Common myeloid progenitor, CD34-positive (primary cell): ENCODE measurements at regions not wholly inside any gene's neighbourhood (a gene's known extent, or its start where the extent isn't known, plus 50 kb on each side); places are given as distances from the start of the nearest gene placed in this dataset.
A peak's percentile ranks its signal among the peaks of the same experiment; 100 is the strongest.

Experiments used
- CTCF ChIA-PET: fragments of 350-600 bp; sonication (Branson Sonifier 250); formaldehyde crosslinking; loops from one replicate; lab custom pipeline; 2021; ENCODE audit warnings: antibody characterized with exemption; lab: Charles Lee
- POLR2A ChIA-PET: fragments of 350-600 bp; sonication (Branson Sonifier 250); formaldehyde crosslinking; loops from one replicate; lab custom pipeline; 2021; ENCODE audit warnings: antibody characterized with exemption; lab: Charles Lee
- DNase-seq, 3 donors: peaks; one replicate each; pipeline versions ENCODE4 v3.0.0 to v3.0.0-alpha.2; 2013
- H3K27ac ChIP-seq, 2 experiments: 1 replicate in 1 of 2; 2 replicates in 1 of 2; pipeline ENCODE4 v1.7.0; 2013; ENCODE audit warnings: inconsistent platforms in 2 of 2, low read length in 2 of 2, mild to moderate bottlenecking in 2 of 2, low read depth in 1 of 2, moderate library complexity in 1 of 2; ENCODE audit not compliant: severe bottlenecking in 2 of 2, insufficient read depth in 1 of 2, poor library complexity in 1 of 2
- H3K27me3 ChIP-seq, 5 experiments: replicated peaks in 2 of 5; 1 replicate in 3 of 5; 2 replicates in 2 of 5; pipeline versions ENCODE4 v1.6.1 to v1.7.0; 2013; ENCODE audit warnings: low read length in 4 of 5, mild to moderate bottlenecking in 2 of 5, moderate library complexity in 2 of 5, inconsistent platforms in 1 of 5; ENCODE audit not compliant: insufficient read depth in 5 of 5, control insufficient read depth in 4 of 5
- H3K36me3 ChIP-seq, 4 experiments: 1 replicate in 2 of 4; 2 replicates in 2 of 4; pipeline versions ENCODE4 v1.6.1 to v1.7.0; 2013; ENCODE audit warnings: low read length in 3 of 4, control low read depth in 1 of 4, mild to moderate bottlenecking in 1 of 4; ENCODE audit not compliant: control insufficient read depth in 4 of 4, insufficient read depth in 4 of 4
- H3K4me1 ChIP-seq, 4 experiments: 1 replicate in 3 of 4; 2 replicates in 1 of 4; pipeline versions ENCODE4 v1.6.1 to v1.7.1; 2013; ENCODE audit warnings: low read length in 3 of 4, mild to moderate bottlenecking in 3 of 4, control low read depth in 1 of 4, inconsistent platforms in 1 of 4, moderate library complexity in 1 of 4; ENCODE audit not compliant: control insufficient read depth in 4 of 4, insufficient read depth in 4 of 4; ENCODE audit errors: control extremely low read depth in 1 of 4
- H3K4me3 ChIP-seq, 7 experiments: 1 replicate in 4 of 7; 2 replicates in 3 of 7; pipeline versions ENCODE4 v1.5.1 to v1.7.0; 2013; ENCODE audit warnings: mild to moderate bottlenecking in 7 of 7, low read length in 6 of 7, moderate library complexity in 6 of 7, inconsistent platforms in 2 of 7, low read depth in 2 of 7, control low read depth in 1 of 7; ENCODE audit not compliant: insufficient read depth in 4 of 7, control insufficient read depth in 1 of 7; ENCODE audit errors: extremely low read depth in 1 of 7
- H3K9me3 ChIP-seq, 5 experiments: 1 replicate in 4 of 5; 2 replicates in 1 of 5; pipeline versions ENCODE4 v1.6.1 to v1.7.1; 2013; ENCODE audit warnings: low read length in 4 of 5, mild to moderate bottlenecking in 2 of 5, inconsistent platforms in 1 of 5, low read depth in 1 of 5, moderate library complexity in 1 of 5; ENCODE audit not compliant: control insufficient read depth in 4 of 5, insufficient read depth in 2 of 5; ENCODE audit errors: control extremely low read depth in 1 of 5
- WGBS: methylation state at CpG from one replicate; pipeline ENCODE4 v1.1.5; 2013; ENCODE audit not compliant: insufficient coverage; 5-methylcytosine and 5-hydroxymethylcytosine counted together

DNA sequence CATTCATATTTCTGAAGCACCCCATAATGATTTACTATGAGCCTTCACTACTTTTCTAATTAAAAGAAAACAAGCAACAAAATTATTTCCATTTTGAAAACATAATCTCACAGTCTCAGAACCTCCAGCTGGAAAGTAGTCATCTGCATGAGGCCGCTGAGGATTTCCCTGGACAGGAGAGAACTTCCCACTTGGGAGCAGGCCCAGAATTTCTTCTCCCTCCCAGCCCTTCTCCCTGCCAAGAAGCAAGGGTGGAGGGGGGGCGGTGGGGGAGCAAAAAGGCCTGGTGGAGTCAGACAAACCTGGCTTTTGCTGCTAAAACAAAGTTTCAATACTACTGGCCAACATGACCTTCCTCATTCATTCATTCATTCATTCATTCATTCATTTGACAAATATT is 167.3 kb downstream of the PJA1 start:
- H3K4me3 ChIP-seq, result no peak overlapping the region
- H3K27ac ChIP-seq, result no peak overlapping the region
- no peaks in the 10 kb centered on the region for H3K36me3 ChIP-seq
- peaks cover 0 to 15% (median 6%) of the 10 kb centered on the region in 4 experiments for H3K4me1 ChIP-seq
- no peak for DNase-seq
- peaks cover 0 to 3% (median 0%) of the 10 kb centered on the region in 5 experiments for H3K27me3 ChIP-seq
- POLR2A ChIA-PET, result no interaction called here
- WGBS, result 80% methylated on average over 1 of the region's 2 CpGs
- no peaks in the 10 kb centered on the region for H3K9me3 ChIP-seq
- CTCF ChIA-PET, result no interaction called here

GRCh38 chrX:68997511-68997910 is 167.7 kb downstream of the PJA1 start:
- ChIA-PET POLR2A (no interaction called here), CTCF (no interaction called here)
- Histone ChIP-seq H3K4me3 (no peak overlapping the region), H3K27me3 (peaks cover 0 to 3% (median 0%) of the 10 kb centered on the region in 5 experiments), H3K27ac (no peak overlapping the region), H3K36me3 (no peaks in the 10 kb centered on the region), H3K4me1 (peaks cover 0 to 15% (median 6%) of the 10 kb centered on the region in 4 experiments), H3K9me3 (no peaks in the 10 kb centered on the region)
- no peak for DNase-seq
- 81% methylated on average over 4 of the region's 4 CpGs for whole genome bisulfite sequencing

- H3K27ac ChIP-seq, result no peak overlapping the region
- CTCF ChIA-PET, result no interaction called here
- peaks cover 0 to 3% (median 0%) of the 10 kb centered on the region in 5 experiments for H3K27me3 ChIP-seq
- no peaks in the 10 kb centered on the region for H3K36me3 ChIP-seq
- H3K4me3 ChIP-seq, result no peak overlapping the region
- DNase-seq, result no peak
- no peaks in the 10 kb centered on the region for H3K9me3 ChIP-seq
- 91% methylated on average over 12 of the region's 21 CpGs for WGBS
- peaks cover 0 to 8% (median 4%) of the 10 kb centered on the region in 4 experiments for H3K4me1 ChIP-seq
- POLR2A ChIA-PET, result no interaction called here
Measured at GRCh38 chrX:68995780-68996551, 167.1 kb downstream of the EFNB1 start.

- WGBS, result 76% methylated on average over 3 of the region's 3 CpGs
- no peak for DNase-seq
- ChIA-PET CTCF (no interaction called here), POLR2A (no interaction called here)
- Histone ChIP-seq H3K4me3 (no peak overlapping the region), H3K9me3 (no peaks in the 10 kb centered on the region), H3K4me1 (peaks cover 0 to 6% (median 2%) of the 10 kb centered on the region in 4 experiments), H3K27me3 (peaks cover 0 to 3% (median 0%) of the 10 kb centered on the region in 5 experiments), H3K27ac (no peak overlapping the region), H3K36me3 (no peaks in the 10 kb centered on the region)
Measured at GRCh38 chrX:68995386-68995779, 166.6 kb downstream of the EFNB1 start.

- 83% methylated on average over 1 of the region's 2 CpGs for WGBS
Measured at GRCh38 chrX:68994891-68995255, 166.1 kb downstream of the EFNB1 start.

GRCh38 chrX:68994135-68994890 is 165.5 kb downstream of the EFNB1 start:
- POLR2A ChIA-PET, result no interaction called here
- peaks cover 0 to 3% (median 0%) of the 10 kb centered on the region in 5 experiments for H3K27me3 ChIP-seq
- H3K36me3 ChIP-seq, result no peaks in the 10 kb centered on the region
- no peak overlapping the region for H3K27ac ChIP-seq
- no peak overlapping the region for H3K4me3 ChIP-seq
- DNase-seq, result peak in 2 of 3 donors; percentile 9 to 15
- WGBS, result 72% methylated on average over 7 of the region's 7 CpGs
- no peaks in the 10 kb centered on the region for H3K9me3 ChIP-seq
- CTCF ChIA-PET, result interaction anchor here (1.5 kb wide), 1 partner anchor 12 kb away, joined by 6 read pairs; no protein-coding TSS in a partner anchor
- peaks cover 0 to 6% (median under 1%) of the 10 kb centered on the region in 4 experiments for H3K4me1 ChIP-seq

More at GRCh38 chrX:68994891-68995255, 166.1 kb downstream of the EFNB1 start:
- DNase-seq, result no peak
- Histone ChIP-seq H3K4me1 (peaks cover 0 to 6% (median 2%) of the 10 kb centered on the region in 4 experiments), H3K27ac (no peak overlapping the region), H3K9me3 (no peaks in the 10 kb centered on the region), H3K27me3 (peaks cover 0 to 3% (median 0%) of the 10 kb centered on the region in 5 experiments), H3K36me3 (no peaks in the 10 kb centered on the region), H3K4me3 (no peak overlapping the region)
- ChIA-PET CTCF (interaction anchor here (1.5 kb wide), 1 partner anchor 13 kb away, joined by 6 read pairs; no protein-coding TSS in a partner anchor), POLR2A (no interaction called here)
